ELF-1 (cell line): ENCODE measurements at regions not wholly inside any gene's neighbourhood (a gene's known extent, or its start where the extent isn't known, plus 50 kb on each side); places are given as distances from the start of the nearest gene placed in this dataset.
"Not testable (repeated sequence)": the region's sequence is repeated elsewhere in the genome, so short reads cannot be mapped to it uniquely, and the experiment has no call there.

Experiments used
- DNase-seq: peaks from one replicate; pipeline ENCODE4 v3.0.0-alpha.2; 2016; ENCODE audit warnings: low read depth, low spot score

DNA sequence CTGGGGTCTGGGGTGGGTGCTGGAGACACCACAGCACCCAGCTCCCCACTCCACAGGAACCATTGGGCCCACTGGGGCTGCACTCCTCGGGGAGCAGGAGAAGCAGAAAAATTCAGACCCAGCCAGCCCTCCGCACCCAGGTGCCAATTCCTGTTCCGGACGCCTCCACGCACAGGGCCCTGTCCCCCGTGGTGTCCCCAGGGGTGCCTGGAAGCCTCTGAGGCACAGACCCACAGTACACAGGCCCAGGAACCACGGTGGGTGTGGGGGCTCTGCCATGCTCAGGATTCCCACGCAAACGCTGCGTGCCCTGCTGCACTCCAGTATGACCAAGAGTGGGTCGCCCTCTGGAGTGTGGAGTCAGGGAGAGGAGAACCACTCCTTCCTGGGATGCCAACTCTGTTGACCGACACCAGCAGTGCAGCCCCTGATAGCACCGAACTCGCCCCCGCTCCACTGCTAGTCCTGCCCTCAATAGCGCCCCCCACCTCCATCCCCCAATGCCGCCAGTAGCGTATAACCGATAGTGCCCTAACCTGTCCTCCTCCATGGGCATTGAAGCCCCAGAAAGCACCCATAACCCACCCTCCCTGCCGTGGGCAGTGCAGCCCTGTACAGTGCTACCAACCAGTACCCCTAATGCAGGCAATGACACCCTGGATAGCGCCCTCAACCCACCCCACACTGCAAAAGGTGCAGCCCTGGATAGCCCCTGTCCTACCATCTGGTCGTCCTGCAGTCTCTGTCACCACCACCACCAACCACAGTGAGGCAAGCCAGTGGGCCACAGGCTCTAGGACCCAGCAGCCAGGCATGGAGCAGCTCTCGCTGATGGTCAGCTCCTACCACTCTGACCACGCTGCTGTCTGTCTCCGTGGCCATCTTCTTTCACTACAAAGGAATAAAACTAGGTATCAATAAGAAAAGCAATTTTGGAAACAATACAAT is 2877.2 kb downstream of the RPIA start:
- DNase-seq: not testable (repeated sequence)

GRCh38 chr2:91571239-91571923 is 2879.9 kb downstream of the RPIA start:
- DNase-seq: peak; percentile 72

- DNase-seq: not testable (repeated sequence)
These were observed 2881.5 kb downstream of the RPIA start for GRCh38 chr2:91573018-91573417.

GRCh38 chr2:91573755-91574154 is 2882.3 kb downstream of the RPIA start:
- not testable (repeated sequence) for DNase-seq

- DNase-seq: not testable (repeated sequence)
These were observed 2882.8 kb downstream of the RPIA start for GRCh38 chr2:91574255-91574654.

GRCh38 chr2:91575701-91576100 is 2884.2 kb downstream of the RPIA start:
- DNase-seq: not testable (repeated sequence)

GRCh38 chr2:91577406-91577805 is 2885.9 kb downstream of the RPIA start:
- DNase-seq: not testable (repeated sequence)

GRCh38 chr2:91578678-91579077 is 2887.2 kb downstream of the RPIA start:
- not testable (repeated sequence) for DNase-seq

- DNase-seq: not testable (repeated sequence)
These were observed 2888.1 kb downstream of the RPIA start for GRCh38 chr2:91579555-91579954.

DNA sequence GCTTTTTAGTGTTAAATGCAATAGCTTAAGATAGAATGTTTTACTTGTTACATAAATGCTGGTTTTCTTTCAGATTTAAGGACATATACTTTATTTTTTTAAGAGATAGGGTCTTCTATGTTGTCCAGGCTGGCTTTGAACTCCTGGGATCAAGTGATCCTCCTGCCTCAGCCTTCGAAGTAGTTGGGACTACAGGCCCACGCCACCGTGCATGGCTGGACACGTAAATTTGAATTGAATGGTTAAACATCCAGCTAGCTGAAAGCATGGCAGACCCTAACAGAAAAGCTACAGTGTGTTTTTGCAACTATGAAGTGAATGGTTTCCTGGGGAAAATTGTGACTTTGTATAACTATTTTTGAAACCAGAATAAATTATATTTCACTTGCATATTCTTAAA is 2888.6 kb downstream of the RPIA start:
- DNase-seq: not testable (repeated sequence)

DNA sequence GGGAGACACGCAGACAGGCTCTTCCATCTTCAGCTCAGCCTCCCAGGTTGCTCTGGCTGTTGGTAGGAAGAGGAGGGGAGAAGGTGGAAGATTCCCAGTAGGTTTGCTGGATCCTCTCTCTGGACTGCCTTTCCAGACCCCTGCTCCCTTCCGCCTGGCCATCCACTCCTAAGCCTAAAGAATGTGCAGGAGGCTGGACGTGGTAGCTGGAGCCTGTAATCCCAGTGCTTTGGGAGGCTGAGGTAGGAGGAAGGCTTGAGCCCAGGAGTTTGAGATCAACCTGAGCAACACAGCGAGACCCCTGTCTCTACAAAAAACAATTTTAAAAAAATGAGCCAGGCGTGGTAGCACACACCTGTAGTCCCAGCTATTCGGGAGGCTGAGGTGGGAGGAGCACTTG is 2895.6 kb downstream of the RPIA start:
- DNase-seq: not testable (repeated sequence)

GRCh38 chr2:91587908-91588535 is 2896.5 kb downstream of the RPIA start:
- not testable (repeated sequence) for DNase-seq

GRCh38 chr2:91588782-91589223 is 2897.3 kb downstream of the RPIA start:
- not testable (repeated sequence) for DNase-seq

DNA sequence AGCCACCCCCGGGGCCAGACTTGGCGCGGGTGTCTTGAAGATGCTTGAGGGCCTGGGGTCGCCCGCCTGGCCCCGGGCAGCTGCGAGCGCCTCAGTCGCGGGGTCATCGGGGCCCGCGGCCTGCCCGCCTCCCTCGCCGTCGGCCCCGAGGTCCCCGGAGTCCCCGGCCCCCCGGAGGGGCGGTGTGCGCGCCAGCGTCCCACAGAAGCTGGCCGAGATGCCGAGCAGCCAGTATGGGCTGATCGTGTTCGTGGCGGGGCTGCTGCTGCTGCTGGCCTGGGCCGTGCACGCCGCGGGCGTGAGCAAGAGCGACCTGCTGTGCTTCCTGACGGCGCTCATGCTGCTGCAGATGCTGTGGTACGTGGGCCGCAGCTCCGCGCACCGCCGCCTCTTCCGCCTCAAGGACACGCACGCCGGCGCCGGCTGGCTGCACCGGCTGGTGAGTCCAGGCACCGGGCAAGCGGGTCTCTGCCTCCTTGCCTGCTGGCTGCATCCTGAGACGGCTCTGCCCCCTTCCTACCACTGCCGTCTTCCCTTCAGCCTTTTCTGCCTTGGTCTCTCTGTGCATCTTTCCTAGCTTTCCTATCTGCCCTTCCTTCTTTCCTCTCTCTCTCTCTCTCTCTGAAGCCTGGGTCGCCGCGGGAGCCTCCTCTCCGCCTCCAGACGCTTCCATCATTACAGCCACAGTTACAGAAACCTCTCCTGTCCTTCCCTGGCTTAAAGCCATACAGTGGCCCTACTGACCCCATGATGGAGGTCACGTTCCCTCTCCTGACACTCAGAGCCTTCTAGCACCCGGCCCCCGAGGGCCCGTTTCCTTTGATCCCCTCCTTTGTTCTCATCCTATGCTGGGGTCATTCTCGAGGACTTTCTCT is 2898.2 kb downstream of the RPIA start:
- peak; percentile 26 for DNase-seq

GRCh38 chr2:91590381-91590780 is 2898.9 kb downstream of the RPIA start:
- DNase-seq: not testable (repeated sequence)

- DNase-seq: not testable (repeated sequence)
These were observed 2899.6 kb downstream of the RPIA start for GRCh38 chr2:91591066-91591465.

GRCh38 chr2:91597436-91597835 is 2906.0 kb downstream of the RPIA start:
- DNase-seq: not testable (repeated sequence)

DNA sequence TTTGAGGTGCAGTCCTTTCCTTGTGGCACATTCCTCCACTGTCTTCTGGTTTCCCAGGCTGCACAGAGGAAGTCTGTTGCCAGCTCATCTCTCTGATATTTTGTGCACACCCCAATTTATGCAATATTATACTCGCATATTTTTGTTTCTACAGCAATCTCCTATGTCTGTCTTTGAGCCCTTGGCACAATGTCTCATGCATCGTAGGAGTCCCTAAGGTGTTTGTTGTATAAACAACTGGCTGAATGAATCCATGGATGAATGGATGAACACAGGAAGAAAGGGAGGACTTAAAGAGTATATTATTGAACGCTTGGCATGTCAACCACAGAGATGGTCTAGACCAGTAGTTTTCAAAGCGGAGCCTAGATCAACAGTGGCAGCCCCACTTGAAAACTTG is 2907.0 kb downstream of the RPIA start:
- DNase-seq: not testable (repeated sequence)

DNA sequence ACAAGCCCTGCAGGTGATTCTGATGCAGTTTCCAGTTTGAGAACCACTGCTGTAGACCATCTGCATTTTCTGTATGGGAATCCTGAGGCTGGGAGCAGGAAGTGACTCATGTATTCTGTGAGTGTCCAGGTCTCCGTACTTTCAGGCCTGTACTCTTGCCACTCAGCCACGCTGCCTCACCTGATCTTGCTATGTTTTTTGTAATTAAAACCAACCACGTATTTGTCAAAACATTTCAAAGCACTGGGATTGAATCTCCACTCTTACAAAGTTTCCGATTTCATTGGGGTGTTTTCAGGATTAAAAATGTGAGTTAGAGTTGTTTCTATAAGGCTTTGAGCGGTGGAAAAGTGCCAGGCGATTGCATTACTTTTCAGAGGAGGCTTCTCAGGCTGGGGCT is 2907.5 kb downstream of the RPIA start:
- not testable (repeated sequence) for DNase-seq

- DNase-seq: not testable (repeated sequence)
These were observed 2911.4 kb downstream of the RPIA start for GRCh38 chr2:91602860-91603259.

DNA sequence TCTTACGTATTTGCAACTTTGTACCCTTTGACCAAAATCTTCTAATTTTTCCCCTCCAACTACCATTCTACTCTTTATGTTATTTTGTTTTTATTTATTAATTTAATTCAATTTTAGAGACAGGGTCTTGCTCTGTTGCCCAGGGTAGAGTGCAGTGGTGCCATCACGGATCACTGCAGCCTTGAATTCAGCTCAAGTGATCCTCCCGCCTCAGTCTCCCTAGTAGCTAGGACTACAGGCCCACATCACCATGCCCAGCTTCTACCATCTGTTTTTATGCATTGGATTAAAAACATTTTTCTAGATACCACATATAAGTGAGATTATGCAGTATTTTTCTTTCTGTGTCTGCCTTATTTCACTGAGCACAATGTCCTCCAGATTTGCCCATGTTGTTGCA is 2912.5 kb downstream of the RPIA start:
- not testable (repeated sequence) for DNase-seq
